Neural cell (in vitro differentiated cells): ENCODE measurements at regions not wholly inside any gene's neighbourhood (a gene's known extent, or its start where the extent isn't known, plus 50 kb on each side); places are given as distances from the start of the nearest gene placed in this dataset.

Experiments
- H2AFZ ChIP-seq: fragments of 200-600, 300-800 bp; sonication (generic), shearing (Covaris generic); 2 replicates; pipeline ENCODE4 v1.6.0; 2014; ENCODE audit warnings: low read depth, mild to moderate bottlenecking, antibody characterized with exemption, low read length, moderate library complexity
- H3F3A ChIP-seq: fragments of 200-600 bp; shearing (Covaris generic); 2 replicates; pipeline ENCODE4 v1.6.1; 2016; ENCODE audit warnings: mild to moderate bottlenecking, moderate library complexity, mixed read lengths, antibody characterized with exemption, low read length; ENCODE audit not compliant: insufficient read depth, poor library complexity, severe bottlenecking
- H3K27ac ChIP-seq: fragments of 200-600, 300-800 bp; sonication (generic), shearing (Covaris generic); 2 replicates; pipeline ENCODE4 v1.5.1; 2014; ENCODE audit warnings: mild to moderate bottlenecking, low read length, moderate library complexity
- H3K27me3 ChIP-seq: fragments of 300-800, 200-600 bp; sonication (generic), shearing (Covaris generic); 2 replicates; pipeline ENCODE4 v1.6.0; 2014; ENCODE audit warnings: mild to moderate bottlenecking, low read depth, low read length, moderate library complexity; ENCODE audit not compliant: insufficient read depth
- H3K36me3 ChIP-seq: fragments of 300-800, 200-600 bp; sonication (generic), shearing (Covaris generic); 2 replicates; pipeline ENCODE4 v1.5.1; 2014; ENCODE audit warnings: mild to moderate bottlenecking, antibody characterized with exemption, low read length, moderate library complexity; ENCODE audit not compliant: insufficient read depth
- H3K4me2 ChIP-seq: fragments of 300-800, 200-600 bp; sonication (generic), shearing (Covaris generic); 2 replicates; pipeline ENCODE4 v1.6.0; 2014; ENCODE audit warnings: mild to moderate bottlenecking, low read length
- H3K4me3 ChIP-seq: fragments of 300-800, 200-600 bp; sonication (generic), shearing (Covaris generic); 2 replicates; pipeline ENCODE4 v1.5.1; 2014; ENCODE audit warnings: mild to moderate bottlenecking, low read length, moderate library complexity
- H3K79me2 ChIP-seq: fragments of 200-600 bp; shearing (Covaris generic); replicated peaks from 2 replicates; pipeline ENCODE4 v1.6.0; 2014; ENCODE audit warnings: mild to moderate bottlenecking, low read length, moderate library complexity; ENCODE audit not compliant: insufficient read depth
- H3K9ac ChIP-seq: fragments of 300-800, 200-600 bp; sonication (generic), shearing (Covaris generic); 2 replicates; pipeline ENCODE4 v1.6.1; 2016; ENCODE audit warnings: mild to moderate bottlenecking, low read length, mixed read lengths
- H3K9me2 ChIP-seq: fragments of 200-600 bp; shearing (Covaris generic); 2 replicates; pipeline ENCODE4 v1.6.1; 2016; ENCODE audit warnings: mild to moderate bottlenecking, low read length, mixed read lengths; ENCODE audit not compliant: insufficient read depth
- H3K9me3 ChIP-seq: fragments of 200-600, 300-800 bp; sonication (generic), shearing (Covaris generic); 2 replicates; pipeline ENCODE4 v1.6.1; 2016; ENCODE audit warnings: mild to moderate bottlenecking, mixed run types, low read length, moderate library complexity, mixed read lengths
- H4K20me1 ChIP-seq: fragments of 200-600 bp; shearing (Covaris generic); 2 replicates; pipeline ENCODE4 v1.6.1; 2016; ENCODE audit warnings: mild to moderate bottlenecking, mixed run types; ENCODE audit not compliant: insufficient read depth
- EP300 ChIP-seq: fragments of 450-650 bp; conservative IDR thresholded peaks from 2 replicates; pipeline ENCODE4 v1.6.1; 2014; ENCODE audit warnings: antibody characterized with exemption, mild to moderate bottlenecking, moderate library complexity; ENCODE audit not compliant: poor library complexity, severe bottlenecking
- EZH2 ChIP-seq: fragments of 200-600, 300-800 bp; shearing (Covaris generic), sonication (generic); IDR thresholded peaks from 2 replicates; pipeline ENCODE4 v1.6.1; 2014; ENCODE audit warnings: antibody characterized with exemption, low read length, borderline replicate concordance, mild to moderate bottlenecking; ENCODE audit not compliant: insufficient read depth, poor library complexity, severe bottlenecking
- MXI1 ChIP-seq: fragments of 450-650 bp; conservative IDR thresholded peaks from 2 replicates; pipeline ENCODE4 v1.6.1; 2014; ENCODE audit warnings: antibody characterized with exemption, mild to moderate bottlenecking; ENCODE audit not compliant: poor library complexity, severe bottlenecking
- POLR2AphosphoS5 ChIP-seq: IDR thresholded peaks from 2 replicates; pipeline ENCODE4 v1.6.1; 2012
- RAD21 ChIP-seq: fragments of 450-650 bp; conservative IDR thresholded peaks from 2 replicates; pipeline ENCODE4 v1.6.1; 2014; ENCODE audit warnings: antibody characterized with exemption, mild to moderate bottlenecking, moderate library complexity
- REST ChIP-seq: IDR thresholded peaks from 2 replicates; pipeline ENCODE4 v1.6.1; 2012; ENCODE audit warnings: borderline replicate concordance
- SMC3 ChIP-seq: fragments of 450-650 bp; conservative IDR thresholded peaks from 2 replicates; pipeline ENCODE4 v1.6.1; 2014; ENCODE audit warnings: antibody characterized with exemption, mild to moderate bottlenecking, moderate library complexity; ENCODE audit not compliant: poor library complexity
- TAF1 ChIP-seq: IDR thresholded peaks from 2 replicates; pipeline ENCODE4 v1.6.1; 2012; ENCODE audit warnings: low read depth
- TF ChIP-seq, protein P1 (sequence below): fragments of 450-650 bp; IDR thresholded peaks from 2 replicates; pipeline ENCODE4 v1.5.1; 2014; ENCODE audit warnings: antibody characterized with exemption, mild to moderate bottlenecking, moderate library complexity; ENCODE audit not compliant: poor library complexity, severe bottlenecking

DNA sequence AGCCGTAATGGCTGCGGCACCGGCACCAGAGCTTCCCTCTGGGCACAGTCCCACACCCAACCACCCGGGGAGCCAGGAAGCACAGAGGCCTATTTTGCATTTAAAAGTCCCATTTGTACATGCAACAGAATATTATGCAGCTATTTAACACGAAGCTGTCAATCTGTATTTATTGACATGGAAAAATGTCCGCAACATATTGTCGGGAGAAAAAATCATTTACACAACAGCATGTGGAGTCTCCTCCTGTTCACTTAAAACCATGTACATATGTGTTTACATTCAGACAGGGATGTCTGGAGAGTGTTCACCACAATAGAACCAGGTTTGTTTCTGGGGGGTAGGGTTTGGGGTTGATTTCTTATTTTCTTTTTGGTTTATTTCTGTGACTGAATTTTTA is 63.4 kb upstream of the GRIK3 start:
- Histone ChIP-seq H2AFZ (no peak overlapping the region), H3K27ac (no peak overlapping the region), H3K9me2 (no peaks in the 10 kb centered on the region), H3K79me2 (no peaks in the 10 kb centered on the region), H3K4me2 (no peak overlapping the region), H4K20me1 (no peaks in the 10 kb centered on the region), H3K9me3 (no peaks in the 10 kb centered on the region), H3K27me3 (no peaks in the 10 kb centered on the region), H3F3A (no peaks in the 10 kb centered on the region), H3K4me3 (no peak overlapping the region), H3K9ac (no peak overlapping the region), H3K36me3 (no peaks in the 10 kb centered on the region)
- TF ChIP-seq TAF1 (no peak), RAD21 (no peak), SMC3 (no peak), EZH2 (no peak), POLR2AphosphoS5 (no peak), EP300 (no peak), MXI1 (no peak), REST (no peak)
- TF ChIP-seq, protein P1, sequence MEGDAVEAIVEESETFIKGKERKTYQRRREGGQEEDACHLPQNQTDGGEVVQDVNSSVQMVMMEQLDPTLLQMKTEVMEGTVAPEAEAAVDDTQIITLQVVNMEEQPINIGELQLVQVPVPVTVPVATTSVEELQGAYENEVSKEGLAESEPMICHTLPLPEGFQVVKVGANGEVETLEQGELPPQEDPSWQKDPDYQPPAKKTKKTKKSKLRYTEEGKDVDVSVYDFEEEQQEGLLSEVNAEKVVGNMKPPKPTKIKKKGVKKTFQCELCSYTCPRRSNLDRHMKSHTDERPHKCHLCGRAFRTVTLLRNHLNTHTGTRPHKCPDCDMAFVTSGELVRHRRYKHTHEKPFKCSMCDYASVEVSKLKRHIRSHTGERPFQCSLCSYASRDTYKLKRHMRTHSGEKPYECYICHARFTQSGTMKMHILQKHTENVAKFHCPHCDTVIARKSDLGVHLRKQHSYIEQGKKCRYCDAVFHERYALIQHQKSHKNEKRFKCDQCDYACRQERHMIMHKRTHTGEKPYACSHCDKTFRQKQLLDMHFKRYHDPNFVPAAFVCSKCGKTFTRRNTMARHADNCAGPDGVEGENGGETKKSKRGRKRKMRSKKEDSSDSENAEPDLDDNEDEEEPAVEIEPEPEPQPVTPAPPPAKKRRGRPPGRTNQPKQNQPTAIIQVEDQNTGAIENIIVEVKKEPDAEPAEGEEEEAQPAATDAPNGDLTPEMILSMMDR, result no peak

- no peaks in the 10 kb centered on the region for H3K36me3 ChIP-seq
- no peak overlapping the region for H3K27ac ChIP-seq
- no peaks in the 10 kb centered on the region for H3K9me2 ChIP-seq
- no peak overlapping the region for H2AFZ ChIP-seq
- no peaks in the 10 kb centered on the region for H4K20me1 ChIP-seq
- H3K79me2 ChIP-seq, result no peaks in the 10 kb centered on the region
- H3K4me2 ChIP-seq, result no peak overlapping the region
- H3K9me3 ChIP-seq, result no peaks in the 10 kb centered on the region
- no peaks in the 10 kb centered on the region for H3F3A ChIP-seq
- TF ChIP-seq EP300 (no peak), EZH2 (no peak), REST (no peak), TAF1 (no peak)
- H3K4me3 ChIP-seq, result no peak overlapping the region
- H3K9ac ChIP-seq, result no peak overlapping the region
- peaks cover 5% of the 10 kb centered on the region for H3K27me3 ChIP-seq
Observed at GRCh38 chr1:37098237-37098636, 63.9 kb upstream of the GRIK3 start.
